ENCODE measurements at regions not wholly inside any gene's neighbourhood (a gene's known extent, or its start where the extent isn't known, plus 50 kb on each side); places are given as distances from the start of the nearest gene placed in this dataset.

- DNase-seq (no peak), ATAC-seq (replicated peaks) (no peak)
- Mint-ChIP-seq H3K27me3 (no peaks in the 10 kb centered on the region), H3K4me1 (ENCODE audit: low read depth in 2 of 2) (no peaks in the 10 kb centered on the region), H3K9me3 (peaks cover 4 to 25% of the 10 kb centered on the region in 2 donors), H3K4me3 (no peak overlapping the region), H3K36me3 (ENCODE audit: insufficient read depth) (no peaks in the 10 kb centered on the region), H3K27ac (no peak overlapping the region)
Observed at GRCh38 chr7:67773081-67773480, 776.4 kb downstream of the TYW1 start.

- DNase-seq (no peak), ATAC-seq (replicated peaks) (no peak)
- Mint-ChIP-seq H3K36me3 (ENCODE audit: insufficient read depth) (no peaks in the 10 kb centered on the region), H3K4me1 (ENCODE audit: low read depth in 2 of 2) (no peaks in the 10 kb centered on the region), H3K4me3 (no peak overlapping the region), H3K27me3 (no peaks in the 10 kb centered on the region), H3K9me3 (peaks cover 4 to 29% of the 10 kb centered on the region in 2 donors), H3K27ac (no peak overlapping the region)
Observed at GRCh38 chr7:67777119-67777518, 780.5 kb downstream of the TYW1 start.

GRCh38 chr7:67781841-67782240 lies 785.2 kb downstream of the TYW1 start:
- Mint-ChIP-seq H3K27ac (no peak overlapping the region), H3K4me1 (ENCODE audit: low read depth in 2 of 2) (no peaks in the 10 kb centered on the region), H3K4me3 (no peak overlapping the region), H3K36me3 (ENCODE audit: insufficient read depth) (no peaks in the 10 kb centered on the region), H3K9me3 (peaks cover 4 to 20% of the 10 kb centered on the region in 2 donors), H3K27me3 (no peaks in the 10 kb centered on the region)
- ATAC-seq (replicated peaks), result no peak
- no peak for DNase-seq

GRCh38 chr7:67786021-67786420 lies 789.4 kb downstream of the TYW1 start:
- Mint-ChIP-seq H3K27me3 (peaks cover 0 to 7% of the 10 kb centered on the region in 2 donors), H3K4me1 (ENCODE audit: low read depth in 2 of 2) (no peaks in the 10 kb centered on the region), H3K9me3 (peaks cover 10 to 23% of the 10 kb centered on the region in 2 donors), H3K27ac (no peak overlapping the region), H3K36me3 (ENCODE audit: insufficient read depth) (no peaks in the 10 kb centered on the region), H3K4me3 (no peak overlapping the region)
- DNase-seq, result no peak
- no peak for ATAC-seq (replicated peaks)

GRCh38 chr7:67788669-67789068 lies 792.0 kb downstream of the TYW1 start:
- Mint-ChIP-seq H3K27me3 (peaks cover 0 to 7% of the 10 kb centered on the region in 2 donors), H3K27ac (no peak overlapping the region), H3K4me3 (no peak overlapping the region), H3K9me3 (peaks cover 9 to 23% of the 10 kb centered on the region in 2 donors), H3K36me3 (ENCODE audit: insufficient read depth) (no peaks in the 10 kb centered on the region), H3K4me1 (ENCODE audit: low read depth in 2 of 2) (no peaks in the 10 kb centered on the region)
- ATAC-seq (replicated peaks) (no peak), DNase-seq (no peak)

- Mint-ChIP-seq H3K4me3 (no peak overlapping the region), H3K27ac (no peak overlapping the region), H3K27me3 (peaks cover 0 to 7% of the 10 kb centered on the region in 2 donors), H3K36me3 (ENCODE audit: insufficient read depth) (no peaks in the 10 kb centered on the region), H3K9me3 (peaks cover 9 to 23% of the 10 kb centered on the region in 2 donors), H3K4me1 (ENCODE audit: low read depth in 2 of 2) (no peaks in the 10 kb centered on the region)
- ATAC-seq (replicated peaks) (no peak), DNase-seq (no peak)
Observed at GRCh38 chr7:67791918-67792317, 795.3 kb downstream of the TYW1 start.

GRCh38 chr7:67794544-67794943 lies 797.9 kb downstream of the TYW1 start:
- Mint-ChIP-seq H3K36me3 (ENCODE audit: insufficient read depth) (no peaks in the 10 kb centered on the region), H3K27ac (no peak overlapping the region), H3K4me1 (ENCODE audit: low read depth in 2 of 2) (no peaks in the 10 kb centered on the region), H3K27me3 (peaks cover 0 to 7% of the 10 kb centered on the region in 2 donors), H3K4me3 (no peak overlapping the region), H3K9me3 (peaks cover 5 to 18% of the 10 kb centered on the region in 2 donors)
- no peak for ATAC-seq (replicated peaks)
- no peak for DNase-seq

GRCh38 chr7:67803789-67804188 lies 807.2 kb downstream of the TYW1 start:
- Mint-ChIP-seq H3K27me3 (no peaks in the 10 kb centered on the region), H3K9me3 (peaks cover 7 to 8% of the 10 kb centered on the region in 2 donors), H3K4me1 (ENCODE audit: low read depth in 2 of 2) (no peaks in the 10 kb centered on the region), H3K36me3 (ENCODE audit: insufficient read depth) (no peaks in the 10 kb centered on the region), H3K27ac (no peak overlapping the region), H3K4me3 (no peak overlapping the region)
- ATAC-seq (replicated peaks) (no peak), DNase-seq (no peak)

- Mint-ChIP-seq H3K9me3 (peaks cover 4 to 7% of the 10 kb centered on the region in 2 donors), H3K4me1 (ENCODE audit: low read depth in 2 of 2) (no peaks in the 10 kb centered on the region), H3K27ac (no peak overlapping the region), H3K27me3 (no peaks in the 10 kb centered on the region), H3K4me3 (no peak overlapping the region), H3K36me3 (ENCODE audit: insufficient read depth) (no peaks in the 10 kb centered on the region)
- no peak for DNase-seq
- ATAC-seq (replicated peaks), result no peak
Observed at GRCh38 chr7:67805921-67806471, 809.4 kb downstream of the TYW1 start.

- no peak overlapping the region for H3K4me3 Mint-ChIP-seq
- ATAC-seq (replicated peaks) (no peak), DNase-seq (no peak)
- H3K27me3 Mint-ChIP-seq, result no peaks in the 10 kb centered on the region
- peaks cover 4 to 14% of the 10 kb centered on the region in 2 donors for H3K9me3 Mint-ChIP-seq
- no peaks in the 10 kb centered on the region for H3K36me3 Mint-ChIP-seq (ENCODE audit: insufficient read depth)
- H3K4me1 Mint-ChIP-seq (ENCODE audit: low read depth in 2 of 2), result no peaks in the 10 kb centered on the region
- no peak overlapping the region for H3K27ac Mint-ChIP-seq
Observed at GRCh38 chr7:67807826-67808225, 811.2 kb downstream of the TYW1 start.

GRCh38 chr7:67809586-67809985 lies 813.0 kb downstream of the TYW1 start:
- Mint-ChIP-seq H3K4me1 (ENCODE audit: low read depth in 2 of 2) (no peaks in the 10 kb centered on the region), H3K9me3 (peaks cover 2 to 14% of the 10 kb centered on the region in 2 donors), H3K27ac (no peak overlapping the region), H3K27me3 (no peaks in the 10 kb centered on the region), H3K36me3 (ENCODE audit: insufficient read depth) (no peaks in the 10 kb centered on the region), H3K4me3 (no peak overlapping the region)
- DNase-seq (no peak), ATAC-seq (replicated peaks) (no peak)

GRCh38 chr7:67813621-67814292 lies 817.1 kb downstream of the TYW1 start:
- no peaks in the 10 kb centered on the region for H3K36me3 Mint-ChIP-seq (ENCODE audit: insufficient read depth)
- no peaks in the 10 kb centered on the region for H3K4me1 Mint-ChIP-seq (ENCODE audit: low read depth in 2 of 2)
- peaks cover 3 to 28% of the 10 kb centered on the region in 2 donors for H3K9me3 Mint-ChIP-seq
- H3K4me3 Mint-ChIP-seq, result no peak overlapping the region
- DNase-seq, result no peak
- no peak for ATAC-seq (replicated peaks)
- H3K27ac Mint-ChIP-seq, result no peak overlapping the region
- H3K27me3 Mint-ChIP-seq, result no peaks in the 10 kb centered on the region

- ATAC-seq (replicated peaks), result no peak
- H3K9me3 Mint-ChIP-seq, result peaks cover 7 to 30% of the 10 kb centered on the region in 2 donors
- DNase-seq, result no peak
- no peak overlapping the region for H3K4me3 Mint-ChIP-seq
- no peaks in the 10 kb centered on the region for H3K36me3 Mint-ChIP-seq (ENCODE audit: insufficient read depth)
- no peaks in the 10 kb centered on the region for H3K4me1 Mint-ChIP-seq (ENCODE audit: low read depth in 2 of 2)
- no peaks in the 10 kb centered on the region for H3K27me3 Mint-ChIP-seq
- H3K27ac Mint-ChIP-seq, result no peak overlapping the region
Observed at GRCh38 chr7:67817481-67817880, 820.8 kb downstream of the TYW1 start.

- Mint-ChIP-seq H3K27ac (no peak overlapping the region), H3K9me3 (peaks cover 10 to 24% of the 10 kb centered on the region in 2 donors), H3K4me3 (no peak overlapping the region), H3K4me1 (ENCODE audit: low read depth in 2 of 2) (no peaks in the 10 kb centered on the region), H3K36me3 (ENCODE audit: insufficient read depth) (no peaks in the 10 kb centered on the region), H3K27me3 (no peaks in the 10 kb centered on the region)
- DNase-seq (no peak), ATAC-seq (replicated peaks) (no peak)
Observed at GRCh38 chr7:67821116-67821515, 824.5 kb downstream of the TYW1 start.

Data from effector memory CD8-positive, alpha-beta T cell (primary cell).